OCI-LY7 (cell line): ENCODE measurements at regions not wholly inside any gene's neighbourhood (a gene's known extent, or its start where the extent isn't known, plus 50 kb on each side); places are given as distances from the start of the nearest gene placed in this dataset.

ENCODE experiments used
- BruUV-seq: library from RNA; stranded (reverse); fragments of 400-500 nt; replicated peaks from 2 replicates; lab custom pipeline; 2021; lab: Mats Ljungman, UMichigan
- CTCF ChIA-PET: fragments of 300-600 bp; sonication (Branson Sonifier 250); formaldehyde crosslinking; loops from one replicate; lab custom pipeline; 2022; ENCODE audit warnings: antibody characterized with exemption; ENCODE audit not compliant: unreplicated experiment; lab: Charles Lee
- POLR2A ChIA-PET: fragments of 300-600 bp; sonication (Branson Sonifier 250); formaldehyde crosslinking; loops from one replicate; lab custom pipeline; 2022; ENCODE audit warnings: antibody characterized with exemption; lab: Charles Lee
- DNase-seq: peaks from one replicate; pipeline ENCODE4 v3.0.0-alpha.2; 2015; ENCODE audit warnings: low spot score
- H2AFZ ChIP-seq: fragments of 200-600 bp; sonication (generic), shearing (Covaris generic); 2 replicates; pipeline ENCODE4 v1.6.1; 2014; ENCODE audit warnings: mild to moderate bottlenecking, antibody characterized with exemption, low read length, moderate library complexity
- H3K27ac ChIP-seq: fragments of 200-600 bp; sonication (generic); 2 replicates; pipeline ENCODE4 v1.5.1; 2014; ENCODE audit warnings: mixed run types, low read depth, mild to moderate bottlenecking, moderate library complexity, low read length, inconsistent platforms; ENCODE audit not compliant: poor library complexity, severe bottlenecking
- H3K36me3 ChIP-seq: fragments of 200-600 bp; sonication (generic); 2 replicates; pipeline ENCODE4 v1.6.1; 2014; ENCODE audit warnings: mild to moderate bottlenecking, antibody characterized with exemption, low read length, moderate library complexity, mixed read lengths; ENCODE audit not compliant: insufficient read depth
- H3K4me1 ChIP-seq: fragments of 200-600 bp; sonication (generic); 2 replicates; pipeline ENCODE4 v1.5.1; 2014; ENCODE audit warnings: mild to moderate bottlenecking, low read length; ENCODE audit not compliant: insufficient read depth, poor library complexity, severe bottlenecking
- H3K4me2 ChIP-seq: fragments of 200-600 bp; sonication (generic); 2 replicates; pipeline ENCODE4 v1.6.1; 2014; ENCODE audit warnings: mild to moderate bottlenecking, low read length
- H3K4me3 ChIP-seq: fragments of 200-600 bp; sonication (generic); 2 replicates; pipeline ENCODE4 v1.5.1; 2014; ENCODE audit warnings: mild to moderate bottlenecking, low read depth, low read length; ENCODE audit not compliant: poor library complexity, severe bottlenecking
- H3K79me2 ChIP-seq: fragments of 200-600 bp; sonication (generic); 2 replicates; pipeline ENCODE4 v1.6.1; 2016; ENCODE audit warnings: low read depth, mild to moderate bottlenecking, low read length, moderate library complexity, mixed read lengths; ENCODE audit not compliant: insufficient read depth
- H3K9me2 ChIP-seq: fragments of 200-600 bp; sonication (generic); 2 replicates; pipeline ENCODE4 v1.6.1; 2016; ENCODE audit warnings: mild to moderate bottlenecking, low read length, mixed read lengths; ENCODE audit not compliant: insufficient read depth
- H3K9me3 ChIP-seq: fragments of 200-600 bp; sonication (generic); 2 replicates; pipeline ENCODE4 v1.6.1; 2014; ENCODE audit warnings: mild to moderate bottlenecking, mixed run types, low read length, mixed read lengths
- H4K20me1 ChIP-seq: fragments of 200-600 bp; sonication (generic); 2 replicates; pipeline ENCODE4 v1.6.1; 2014; ENCODE audit warnings: mild to moderate bottlenecking, antibody characterized with exemption, low read length, moderate library complexity, mixed read lengths; ENCODE audit not compliant: insufficient read depth
- CTCF ChIP-seq: fragments of 200-600 bp; sonication (generic); conservative IDR thresholded peaks from 2 replicates; pipeline ENCODE4 v1.5.1; 2014; ENCODE audit warnings: mild to moderate bottlenecking, antibody characterized with exemption, low read length, moderate library complexity, mixed read lengths
- EZH2phosphoT487 ChIP-seq: fragments of 200-600 bp; sonication (generic); IDR thresholded peaks from 2 replicates; pipeline ENCODE4 v1.6.1; 2018; ENCODE audit warnings: low read depth, borderline replicate concordance, mild to moderate bottlenecking, mixed run types, antibody characterized with exemption, low read length, moderate library complexity, mixed read lengths
- intact Hi-C: fragments of 100-400 bp; cut with micrococcal nuclease; formaldehyde crosslinking; loops from one replicate; pipeline ENCODE4 v1.10.0; 2022; ENCODE audit not compliant: unreplicated experiment

GRCh38 chr20:39985271-39985827 lies 703.7 kb downstream of the MAFB start:
- Histone ChIP-seq H3K79me2 (no peaks in the 10 kb centered on the region), H3K9me3 (no peaks in the 10 kb centered on the region), H3K9me2 (no peaks in the 10 kb centered on the region), H3K36me3 (no peaks in the 10 kb centered on the region), H3K4me3 (no peak overlapping the region), H2AFZ (no peak overlapping the region), H3K27ac (no peak overlapping the region), H3K4me1 (no peaks in the 10 kb centered on the region), H4K20me1 (no peaks in the 10 kb centered on the region), H3K4me2 (no peak overlapping the region)
- CTCF ChIA-PET: no interaction called here
- TF ChIP-seq CTCF (no peak), EZH2phosphoT487 (no peak)
- no TSS peak for BruUV-seq
- no peak for DNase-seq
- POLR2A ChIA-PET: no interaction called here
- intact Hi-C loops: no loop called here

GRCh38 chr20:39983655-39984054 lies 705.4 kb downstream of the MAFB start:
- H2AFZ ChIP-seq: no peak overlapping the region
- H3K9me2 ChIP-seq: no peaks in the 10 kb centered on the region
- H3K4me2 ChIP-seq: no peak overlapping the region
- DNase-seq: no peak
- H3K79me2 ChIP-seq: no peaks in the 10 kb centered on the region
- H3K4me1 ChIP-seq: no peaks in the 10 kb centered on the region
- intact Hi-C loops: no loop called here
- TF ChIP-seq CTCF (no peak), EZH2phosphoT487 (no peak)
- ChIA-PET POLR2A (no interaction called here), CTCF (no interaction called here)
- no peaks in the 10 kb centered on the region for H3K36me3 ChIP-seq
- BruUV-seq: no TSS peak
- no peaks in the 10 kb centered on the region for H3K9me3 ChIP-seq
- H4K20me1 ChIP-seq: no peaks in the 10 kb centered on the region
- no peak overlapping the region for H3K4me3 ChIP-seq
- no peak overlapping the region for H3K27ac ChIP-seq

- no peaks in the 10 kb centered on the region for H3K36me3 ChIP-seq
- POLR2A ChIA-PET: no interaction called here
Observed at GRCh38 chr20:39983183-39983582, 705.9 kb downstream of the MAFB start.

More at GRCh38 chr20:39983183-39983582, 705.9 kb downstream of the MAFB start:
- Histone ChIP-seq H4K20me1 (no peaks in the 10 kb centered on the region), H3K9me3 (no peaks in the 10 kb centered on the region), H3K4me1 (no peaks in the 10 kb centered on the region), H3K4me3 (no peak overlapping the region), H3K4me2 (no peak overlapping the region), H3K9me2 (no peaks in the 10 kb centered on the region), H3K79me2 (no peaks in the 10 kb centered on the region), H3K27ac (no peak overlapping the region), H2AFZ (no peak overlapping the region)
- BruUV-seq: no TSS peak
- TF ChIP-seq EZH2phosphoT487 (no peak), CTCF (no peak)
- no peak for DNase-seq
- CTCF ChIA-PET: no interaction called here
- intact Hi-C loops: no loop called here
